DND-41 (cell line): ENCODE measurements at regions not wholly inside any gene's neighbourhood (a gene's known extent, or its start where the extent isn't known, plus 50 kb on each side); places are given as distances from the start of the nearest gene placed in this dataset.

Experiments
- CTCF ChIP-seq: IDR thresholded peaks from 2 replicates; pipeline ENCODE4 v1.5.1; 2012; ENCODE audit warnings: borderline replicate concordance, low read length, moderate library complexity, mild to moderate bottlenecking; ENCODE audit not compliant: poor library complexity, severe bottlenecking; ENCODE audit errors: extremely low read depth
- EZH2 ChIP-seq: IDR thresholded peaks from 3 replicates; pipeline ENCODE4 v1.6.1; 2012; ENCODE audit warnings: borderline replicate concordance, low read depth, mild to moderate bottlenecking, moderate library complexity, low read length, inconsistent platforms; ENCODE audit not compliant: severe bottlenecking

- TF ChIP-seq CTCF (no peak), EZH2 (no peak)
These were observed 265.1 kb upstream of the SIX2 start for GRCh38 chr2:45274250-45274926.
